ENCODE measurements at regions not wholly inside any gene's neighbourhood (a gene's known extent, or its start where the extent isn't known, plus 50 kb on each side); places are given as distances from the start of the nearest gene placed in this dataset.
A peak's percentile ranks its signal among the peaks of the same experiment; 100 is the strongest.

DNA sequence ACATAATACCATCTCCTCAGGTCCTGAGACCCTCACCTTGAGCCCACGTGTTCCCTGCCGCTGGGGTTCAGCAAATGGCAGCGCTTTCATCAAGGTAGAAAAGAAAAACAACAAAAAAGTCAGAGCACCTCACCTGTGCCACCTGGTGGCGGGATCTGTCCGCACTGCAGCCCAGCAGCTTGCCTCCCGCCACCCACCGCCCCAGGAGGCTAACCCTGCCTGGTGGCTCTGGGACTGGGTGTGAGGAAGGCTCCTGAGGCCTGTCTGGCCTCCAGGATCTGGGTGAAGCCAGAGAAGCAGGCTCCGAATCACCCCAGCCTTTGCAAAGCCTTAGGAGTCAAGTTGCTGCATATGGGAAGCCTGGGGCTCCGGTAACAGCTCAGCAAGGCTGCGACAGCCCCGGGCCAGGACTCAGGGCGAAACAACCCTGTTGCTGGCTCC, 270.8 kb downstream of the BMP7 start:
- TF ChIP-seq L3MBTL2 (conservative IDR thresholded peaks at IDR 0.05) (no peak), CTBP1 (IDR thresholded peaks at IDR 0.05; ENCODE audit: borderline replicate concordance) (no peak), TARDBP (IDR thresholded peaks at IDR 0.05) (no peak), SP1 (IDR thresholded peaks at IDR 0.05) (no peak), SUZ12 (IDR thresholded peaks at IDR 0.05) (no peak), HDGF (IDR thresholded peaks at IDR 0.05; ENCODE audit: borderline replicate concordance) (no peak), ZNF384 (IDR thresholded peaks at IDR 0.05) (no peak), ELF4 (IDR thresholded peaks at IDR 0.05) (no peak), FOXM1 (IDR thresholded peaks at IDR 0.05; ENCODE audit: borderline replicate concordance) (no peak), FOXA1 (IDR thresholded peaks at IDR 0.05) (no peak), ARNT (IDR thresholded peaks at IDR 0.05) (no peak), LEF1 (IDR thresholded peaks at IDR 0.05; ENCODE audit: borderline replicate concordance) (no peak), BHLHE40 (IDR thresholded peaks at IDR 0.05; ENCODE audit: borderline replicate concordance) (no peak), FOXK2 (IDR thresholded peaks at IDR 0.05) (no peak), NFRKB (IDR thresholded peaks at IDR 0.05) (no peak)
- TF ChIP-seq, protein P1, sequence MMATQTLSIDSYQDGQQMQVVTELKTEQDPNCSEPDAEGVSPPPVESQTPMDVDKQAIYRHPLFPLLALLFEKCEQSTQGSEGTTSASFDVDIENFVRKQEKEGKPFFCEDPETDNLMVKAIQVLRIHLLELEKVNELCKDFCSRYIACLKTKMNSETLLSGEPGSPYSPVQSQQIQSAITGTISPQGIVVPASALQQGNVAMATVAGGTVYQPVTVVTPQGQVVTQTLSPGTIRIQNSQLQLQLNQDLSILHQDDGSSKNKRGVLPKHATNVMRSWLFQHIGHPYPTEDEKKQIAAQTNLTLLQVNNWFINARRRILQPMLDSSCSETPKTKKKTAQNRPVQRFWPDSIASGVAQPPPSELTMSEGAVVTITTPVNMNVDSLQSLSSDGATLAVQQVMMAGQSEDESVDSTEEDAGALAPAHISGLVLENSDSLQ (IDR thresholded peaks at IDR 0.05): no peak
- ChIA-PET CTCF (interaction anchor here (0.6 to 1.4 kb wide), 4 partner anchors 9 to 446 kb away, joined by 3 to 7 read pairs (median 4); no protein-coding TSS in a partner anchor), POLR2A (no interaction called here)
- DNase-seq (ENCODE audit: extremely low spot score): peak; percentile 72

DNA sequence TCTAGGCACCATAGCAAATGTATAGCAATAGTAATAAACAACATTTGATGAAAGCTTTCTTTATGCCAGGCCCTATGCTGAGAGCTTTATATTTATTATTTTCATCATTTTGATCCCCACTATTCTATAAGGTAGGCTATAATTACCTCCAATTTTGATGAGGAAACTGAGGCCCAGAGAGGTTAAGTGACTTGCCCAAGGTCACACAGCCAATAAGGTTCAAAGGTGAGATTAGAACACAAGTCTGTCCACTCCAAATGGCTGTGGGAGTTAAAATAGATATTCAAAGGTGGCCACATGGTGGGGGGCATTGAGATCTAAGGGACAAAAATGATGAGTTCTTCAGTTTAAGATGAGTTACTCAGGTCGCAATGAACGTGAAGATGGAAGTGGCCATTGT, 269.9 kb downstream of the BMP7 start:
- DNase-seq (ENCODE audit: extremely low spot score): no peak
- TF ChIP-seq CTBP1 (IDR thresholded peaks at IDR 0.05; ENCODE audit: borderline replicate concordance) (no peak), SUZ12 (IDR thresholded peaks at IDR 0.05) (no peak), ELF4 (IDR thresholded peaks at IDR 0.05) (no peak), LEF1 (IDR thresholded peaks at IDR 0.05; ENCODE audit: borderline replicate concordance) (no peak), L3MBTL2 (conservative IDR thresholded peaks at IDR 0.05) (no peak), FOXA1 (IDR thresholded peaks at IDR 0.05) (no peak), ZNF384 (IDR thresholded peaks at IDR 0.05) (no peak), FOXM1 (IDR thresholded peaks at IDR 0.05; ENCODE audit: borderline replicate concordance) (no peak)
- CTCF ChIA-PET: interaction anchor here (0.6 kb wide), 1 partner anchor 37 kb away, joined by 3 read pairs; no protein-coding TSS in a partner anchor
- POLR2A ChIA-PET: no interaction called here

DNA sequence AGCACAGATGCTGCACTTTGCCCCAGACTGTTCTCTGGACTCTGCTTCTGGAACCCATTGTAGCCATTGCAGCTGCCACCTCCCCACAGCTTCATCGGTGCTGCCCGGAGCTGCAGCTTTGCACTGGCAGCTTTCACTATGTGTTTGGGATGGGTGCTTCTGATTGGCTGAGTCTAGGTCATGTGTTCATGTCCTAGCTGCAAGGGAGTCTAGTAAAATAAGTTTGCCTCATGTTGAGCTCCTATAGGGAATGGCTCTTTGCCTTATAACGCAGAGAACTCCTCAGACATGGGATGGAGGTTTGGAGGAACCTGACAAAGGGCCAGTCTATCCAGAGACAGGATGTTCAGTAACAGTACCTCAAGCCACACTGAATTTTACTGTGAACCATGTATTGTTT, 268.0 kb downstream of the BMP7 start:
- DNase-seq (ENCODE audit: extremely low spot score): no peak
- CTCF ChIA-PET: no interaction called here
- no peak for TF ChIP-seq NFRKB (IDR thresholded peaks at IDR 0.05)
- TF ChIP-seq BHLHE40 (IDR thresholded peaks at IDR 0.05; ENCODE audit: borderline replicate concordance): no peak
- no peak for TF ChIP-seq ARNT (IDR thresholded peaks at IDR 0.05)
- no peak for TF ChIP-seq HDGF (IDR thresholded peaks at IDR 0.05; ENCODE audit: borderline replicate concordance)
- no peak for TF ChIP-seq TARDBP (IDR thresholded peaks at IDR 0.05)
- no peak for TF ChIP-seq L3MBTL2 (conservative IDR thresholded peaks at IDR 0.05)
- TF ChIP-seq FOXK2 (IDR thresholded peaks at IDR 0.05): no peak
- TF ChIP-seq FOXM1 (IDR thresholded peaks at IDR 0.05; ENCODE audit: borderline replicate concordance): no peak
- TF ChIP-seq SP1 (IDR thresholded peaks at IDR 0.05): no peak
- TF ChIP-seq ZNF384 (IDR thresholded peaks at IDR 0.05): no peak
- no peak for TF ChIP-seq FOXA1 (IDR thresholded peaks at IDR 0.05)
- no peak for TF ChIP-seq CTBP1 (IDR thresholded peaks at IDR 0.05; ENCODE audit: borderline replicate concordance)
- POLR2A ChIA-PET: no interaction called here

DNA sequence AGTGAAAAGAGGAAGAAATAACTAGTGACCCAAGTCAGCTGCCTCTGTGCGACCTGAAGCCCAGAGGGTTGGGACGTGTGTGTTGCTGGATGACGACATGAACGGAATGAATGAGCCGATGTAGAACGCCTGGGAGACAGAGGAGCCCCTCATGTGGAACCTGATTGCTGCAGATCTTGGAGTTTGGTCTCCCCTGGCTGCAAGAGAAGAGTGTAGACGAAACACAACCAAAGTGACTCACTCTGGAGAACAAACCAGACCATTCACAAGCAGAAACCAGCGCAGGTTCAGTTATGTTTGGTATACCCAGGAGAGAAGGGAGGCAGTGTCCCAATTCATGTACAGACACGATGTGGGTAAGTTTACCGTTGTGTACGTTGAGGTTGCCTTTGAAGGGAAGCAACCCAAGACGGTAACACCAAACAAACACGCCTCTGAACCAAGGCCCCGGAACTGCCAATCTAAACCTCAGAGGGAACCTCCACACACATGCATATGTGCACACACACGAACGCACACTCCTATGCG, 265.9 kb downstream of the BMP7 start:
- TF ChIP-seq ELF4 (IDR thresholded peaks at IDR 0.05) (no peak), ZNF384 (IDR thresholded peaks at IDR 0.05) (no peak), SUZ12 (IDR thresholded peaks at IDR 0.05) (no peak), HDGF (IDR thresholded peaks at IDR 0.05; ENCODE audit: borderline replicate concordance) (no peak), FOXM1 (IDR thresholded peaks at IDR 0.05; ENCODE audit: borderline replicate concordance) (no peak), FOXK2 (IDR thresholded peaks at IDR 0.05) (no peak), SP1 (IDR thresholded peaks at IDR 0.05) (no peak), L3MBTL2 (conservative IDR thresholded peaks at IDR 0.05) (no peak), NFRKB (IDR thresholded peaks at IDR 0.05) (no peak), TARDBP (IDR thresholded peaks at IDR 0.05) (no peak), LEF1 (IDR thresholded peaks at IDR 0.05; ENCODE audit: borderline replicate concordance) (no peak), BHLHE40 (IDR thresholded peaks at IDR 0.05; ENCODE audit: borderline replicate concordance) (no peak)
- TF ChIP-seq, protein P1 (IDR thresholded peaks at IDR 0.05): no peak
- CTCF ChIA-PET: no interaction called here
- DNase-seq (ENCODE audit: extremely low spot score): no peak
- POLR2A ChIA-PET: no interaction called here

DNA sequence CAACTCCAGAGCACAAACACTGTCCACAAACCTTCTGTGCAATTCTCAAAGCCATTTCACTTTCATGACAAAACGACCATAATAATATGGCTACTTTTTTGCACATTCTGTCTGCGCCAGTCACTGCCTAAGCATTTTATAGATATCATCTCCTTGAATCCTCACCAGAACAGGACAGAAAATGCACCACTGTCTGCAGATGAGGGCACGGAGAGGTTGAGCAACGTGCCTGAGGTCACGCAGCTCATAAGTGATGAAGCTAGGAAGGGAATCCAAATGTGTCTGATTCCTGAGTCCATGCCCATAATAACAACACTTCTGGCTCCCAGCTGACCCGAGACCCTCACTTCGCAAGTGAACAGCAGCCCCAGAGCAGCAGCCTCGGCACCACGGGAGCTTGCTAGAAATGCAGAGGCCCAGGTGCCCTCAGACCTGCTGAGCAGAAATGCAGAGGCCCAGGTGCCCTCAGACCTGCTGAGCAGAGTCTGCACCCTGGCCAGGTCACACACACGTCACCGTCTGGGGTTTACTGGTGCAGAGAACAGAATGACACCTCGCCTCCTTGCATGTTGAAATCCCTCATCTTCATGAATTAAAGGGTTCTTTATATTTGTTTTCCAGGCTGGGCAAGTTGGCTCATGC, 265.2 kb downstream of the BMP7 start:
- ChIA-PET POLR2A (no interaction called here), CTCF (no interaction called here)
- no peak for DNase-seq (ENCODE audit: extremely low spot score)
- TF ChIP-seq ZNF384 (IDR thresholded peaks at IDR 0.05): no peak
- TF ChIP-seq HDGF (IDR thresholded peaks at IDR 0.05; ENCODE audit: borderline replicate concordance): no peak
- no peak for TF ChIP-seq NFRKB (IDR thresholded peaks at IDR 0.05)
- TF ChIP-seq, protein P1 (IDR thresholded peaks at IDR 0.05): no peak
- no peak for TF ChIP-seq FOXM1 (IDR thresholded peaks at IDR 0.05; ENCODE audit: borderline replicate concordance)
- TF ChIP-seq BHLHE40 (IDR thresholded peaks at IDR 0.05; ENCODE audit: borderline replicate concordance): no peak
- TF ChIP-seq SP1 (IDR thresholded peaks at IDR 0.05): no peak
- no peak for TF ChIP-seq CTBP1 (IDR thresholded peaks at IDR 0.05; ENCODE audit: borderline replicate concordance)
- no peak for TF ChIP-seq FOXK2 (IDR thresholded peaks at IDR 0.05)
- TF ChIP-seq L3MBTL2 (conservative IDR thresholded peaks at IDR 0.05): no peak
- no peak for TF ChIP-seq SUZ12 (IDR thresholded peaks at IDR 0.05)
- no peak for TF ChIP-seq LEF1 (IDR thresholded peaks at IDR 0.05; ENCODE audit: borderline replicate concordance)
- no peak for TF ChIP-seq ELF4 (IDR thresholded peaks at IDR 0.05)
- TF ChIP-seq FOXA1 (IDR thresholded peaks at IDR 0.05): no peak
- no peak for TF ChIP-seq TARDBP (IDR thresholded peaks at IDR 0.05)
- no peak for TF ChIP-seq ARNT (IDR thresholded peaks at IDR 0.05)

Measured in HEK293T (cell line).